NCI-H1436 (cell line): ENCODE measurements at regions not wholly inside any gene's neighbourhood (a gene's known extent, or its start where the extent isn't known, plus 50 kb on each side); places are given as distances from the start of the nearest gene placed in this dataset.

ENCODE experiments used
- DNase-seq: peaks from one replicate; lab custom pipeline; 2025; lab: John Stamatoyannopoulos, UW

DNA sequence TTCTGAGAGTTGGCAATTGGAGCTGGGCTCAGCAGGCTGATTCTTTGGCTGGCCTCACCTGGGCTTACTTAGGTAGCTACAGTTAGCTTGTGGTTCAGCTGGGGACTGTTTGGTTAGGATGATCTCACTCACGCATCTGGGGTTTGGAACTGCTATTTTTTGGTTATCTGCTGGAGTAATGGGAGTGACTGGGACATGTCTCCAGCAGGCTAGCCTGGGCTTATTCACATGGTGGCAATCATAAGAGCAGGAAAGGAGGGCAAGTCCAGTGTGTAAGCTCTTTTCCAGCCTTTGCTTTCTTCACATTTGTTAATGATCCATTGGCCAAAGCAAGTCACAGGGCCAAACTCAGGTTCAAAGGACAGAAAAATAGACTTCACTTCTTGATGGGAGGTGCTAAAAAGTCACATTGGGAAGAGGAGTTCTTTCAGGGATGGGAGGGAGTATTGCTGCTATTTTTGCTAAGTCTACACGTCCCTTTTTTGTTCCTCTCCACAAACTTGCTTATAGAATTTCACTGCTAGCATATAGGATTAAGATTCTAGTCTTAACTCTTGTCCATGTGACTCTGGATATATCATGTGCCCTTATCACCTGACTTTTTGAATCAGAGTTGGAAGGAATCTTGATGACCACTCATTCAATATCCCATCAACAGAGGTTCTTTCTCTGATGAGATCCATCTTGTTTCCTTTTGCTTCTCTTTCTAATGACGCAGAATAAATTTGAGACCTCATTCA lies 174.0 kb downstream of the ZFP36L2 start:
- DNase-seq, result no peak

DNA sequence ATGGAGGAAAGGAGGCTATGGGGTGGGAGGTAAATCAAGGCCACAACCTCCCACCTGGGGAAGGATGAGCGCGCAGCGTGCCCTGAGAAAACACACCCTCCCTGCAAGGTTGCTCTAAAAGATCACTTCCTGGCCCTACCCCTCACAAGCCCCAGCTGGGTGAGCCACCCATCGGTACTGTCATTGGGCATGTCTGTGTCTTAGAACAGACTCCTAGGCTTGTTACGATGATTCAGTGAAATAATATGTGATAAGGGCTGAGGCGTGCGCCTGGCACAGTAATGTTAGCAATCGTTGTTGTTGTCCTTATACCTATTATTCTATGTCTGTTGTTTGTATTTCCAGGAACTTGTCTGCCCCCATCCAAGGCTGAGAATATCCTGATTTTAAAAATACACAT lies 175.1 kb downstream of the ZFP36L2 start:
- DNase-seq, result no peak

- DNase-seq, result no peak
Measured at GRCh38 chr2:43050866-43051265, 175.5 kb downstream of the ZFP36L2 start.

DNA sequence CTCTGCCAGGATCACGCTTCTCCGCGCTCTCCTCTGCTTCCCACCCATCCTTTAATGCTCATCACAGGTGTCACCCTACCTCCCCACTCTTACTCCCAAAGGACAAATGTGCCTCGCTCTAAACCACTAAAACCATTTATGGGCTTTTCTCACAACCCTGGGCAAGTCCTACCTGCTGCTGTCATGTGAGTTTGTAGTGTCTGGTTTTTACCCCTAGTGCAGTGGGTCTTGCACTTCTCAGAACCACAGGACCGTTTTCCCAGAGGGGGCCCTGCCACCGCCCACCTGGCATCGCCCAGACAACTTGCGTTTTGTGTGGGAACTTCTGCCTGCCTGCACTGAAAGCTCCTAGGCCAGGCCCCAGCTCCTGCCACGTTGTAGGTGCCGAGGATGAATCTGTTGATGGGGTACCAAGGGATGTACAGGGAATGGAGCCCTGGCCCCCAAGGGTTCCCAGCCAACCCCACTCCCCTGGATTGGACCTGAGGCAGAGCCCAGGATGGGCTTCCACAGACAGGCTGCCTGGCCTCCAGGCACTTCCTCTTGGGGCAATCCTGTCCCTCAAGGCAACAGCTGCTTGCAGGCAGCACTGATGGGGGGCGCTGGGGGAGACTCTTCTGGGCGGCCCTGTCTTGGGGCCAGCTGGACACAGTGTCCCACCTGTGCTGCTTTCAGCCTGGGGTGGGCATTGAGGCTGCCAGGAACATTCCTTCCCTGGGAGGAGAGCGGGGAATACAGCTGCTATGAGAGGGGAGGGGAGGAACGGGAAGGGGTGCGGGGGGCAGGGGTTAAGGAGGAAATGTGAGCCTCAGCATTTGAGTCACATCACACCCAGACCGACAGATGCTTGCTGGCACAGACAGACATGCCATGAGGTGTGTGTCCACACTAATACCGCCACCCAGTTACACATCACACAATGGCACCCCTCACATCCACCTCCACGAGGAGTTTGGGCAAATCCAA lies 176.3 kb downstream of the ZFP36L2 start:
- no peak for DNase-seq

DNA sequence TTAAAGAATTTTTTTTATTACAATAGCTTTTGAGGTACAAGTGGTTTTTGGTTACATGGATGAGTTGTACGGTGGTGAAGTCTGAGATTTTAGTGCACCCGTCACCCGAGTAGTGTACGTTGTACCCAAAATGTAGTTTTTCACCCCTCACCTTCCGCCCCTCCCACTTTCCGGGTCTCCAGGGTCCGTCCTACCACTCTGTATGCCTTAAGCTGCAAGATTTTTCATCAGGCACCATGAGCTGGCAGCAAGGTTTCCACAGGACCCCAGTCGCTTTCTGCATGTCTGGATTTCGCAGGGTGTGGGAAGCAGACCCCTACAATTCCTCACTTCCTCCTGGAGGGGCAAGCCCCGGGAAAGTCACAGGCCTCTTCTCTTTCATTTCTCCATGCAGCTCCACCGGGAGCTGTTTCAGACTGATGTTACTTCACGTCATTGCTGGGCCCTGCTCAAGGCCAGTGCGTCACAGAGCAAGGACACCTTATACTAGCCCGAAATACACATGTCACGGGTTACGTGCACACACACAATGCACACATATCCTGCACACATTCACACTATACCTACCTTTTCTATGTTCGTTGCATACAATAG lies 179.1 kb downstream of the ZFP36L2 start:
- no peak for DNase-seq

- no peak for DNase-seq
Measured at GRCh38 chr2:43045866-43046265, 180.5 kb downstream of the ZFP36L2 start.

- DNase-seq, result no peak
Measured at GRCh38 chr2:43044093-43044681, 182.2 kb downstream of the ZFP36L2 start.

GRCh38 chr2:43043553-43043870 lies 182.9 kb downstream of the ZFP36L2 start:
- DNase-seq, result no peak

DNA sequence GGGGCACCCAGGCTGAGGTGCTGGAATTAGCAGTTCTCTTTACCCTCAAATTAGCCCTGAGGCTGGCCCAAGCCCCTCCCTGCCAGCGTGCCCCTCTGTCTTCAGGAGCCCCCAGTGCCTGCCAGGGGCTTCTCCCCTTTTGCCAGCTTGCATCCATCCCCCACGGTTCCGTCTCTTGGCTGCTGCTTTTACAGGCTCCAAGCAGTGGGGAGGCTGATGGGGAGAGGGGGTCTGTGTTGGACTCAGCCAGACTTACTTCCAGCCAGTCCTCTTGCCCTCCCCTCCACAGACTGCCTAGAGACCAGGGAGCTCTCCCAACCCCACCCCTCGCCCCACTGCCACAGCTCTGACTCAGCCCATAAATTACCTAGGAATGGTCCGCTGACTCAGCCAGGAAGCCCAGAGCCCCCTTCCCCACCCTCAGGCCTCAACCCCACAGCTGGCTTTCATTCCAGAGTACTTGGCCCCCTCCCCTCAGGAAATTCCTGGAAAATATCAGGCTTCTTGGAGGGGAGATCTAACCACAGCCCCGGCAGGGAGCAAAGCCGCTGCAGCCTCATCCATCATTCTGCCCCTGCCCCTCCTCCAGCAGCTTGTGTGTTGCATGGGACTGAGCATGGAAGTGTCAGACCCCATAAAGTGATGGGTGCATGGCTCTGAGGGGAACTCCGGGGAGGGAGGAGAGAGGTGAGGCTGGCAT lies 184.6 kb downstream of the ZFP36L2 start:
- no peak for DNase-seq

GRCh38 chr2:43041173-43041591 lies 185.2 kb downstream of the ZFP36L2 start:
- DNase-seq, result no peak

- no peak for DNase-seq
Measured at GRCh38 chr2:43040084-43040854, 186.1 kb downstream of the ZFP36L2 start.

- DNase-seq, result no peak
Measured at GRCh38 chr2:43039376-43040080, 186.9 kb downstream of the ZFP36L2 start.

DNA sequence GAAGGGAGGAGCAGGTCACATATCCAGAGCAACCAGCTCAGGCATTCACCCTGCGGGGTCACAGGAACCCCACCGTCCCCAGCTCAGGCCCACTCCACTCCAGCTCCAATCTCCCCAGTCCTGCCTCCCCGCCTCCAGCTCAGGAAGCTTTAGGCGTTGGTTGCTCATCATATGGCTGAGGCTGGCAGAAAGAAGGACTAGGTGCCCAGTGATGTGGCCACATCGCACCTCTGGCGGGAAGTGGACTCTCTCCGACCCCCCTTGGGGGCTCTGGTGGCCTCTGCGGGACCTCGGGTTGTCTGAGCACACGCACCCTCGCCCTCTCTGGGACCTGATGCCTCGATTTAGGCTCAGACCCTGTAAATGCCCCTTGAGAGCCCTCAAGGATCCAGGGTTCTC lies 187.7 kb downstream of the ZFP36L2 start:
- no peak for DNase-seq

DNA sequence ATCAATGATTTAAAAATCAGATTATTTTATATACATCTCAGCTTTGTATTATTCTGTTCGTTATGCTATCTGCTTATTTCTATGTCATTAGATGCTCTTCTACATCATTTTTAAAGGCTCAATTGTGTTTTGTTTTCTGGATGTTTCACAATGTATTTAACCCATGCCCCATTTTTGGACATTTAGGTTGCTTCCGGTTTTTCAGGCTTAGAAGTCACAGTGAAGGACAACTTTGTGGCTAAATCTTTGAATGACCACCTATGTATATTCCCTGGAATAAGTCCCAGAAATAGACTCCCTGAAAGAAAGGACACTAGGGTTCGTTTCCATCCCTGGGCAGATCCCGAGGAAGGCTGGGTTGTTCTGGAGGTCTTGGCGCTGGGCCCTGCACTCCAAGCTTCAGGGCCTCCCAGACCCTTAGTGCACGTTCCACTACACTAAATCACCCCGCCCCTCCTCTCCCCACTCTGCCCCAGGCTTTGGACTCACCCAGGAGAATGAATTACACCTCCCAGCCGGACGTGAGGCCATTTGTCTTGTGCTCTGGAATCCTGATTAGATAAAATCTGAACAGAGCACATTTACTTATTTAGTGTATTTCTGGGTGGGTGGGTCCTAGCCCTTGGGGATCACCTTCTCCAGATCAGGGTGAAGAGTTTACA lies 188.2 kb downstream of the ZFP36L2 start:
- DNase-seq, result no peak

GRCh38 chr2:43035922-43036321 lies 190.5 kb downstream of the ZFP36L2 start:
- DNase-seq, result no peak

DNA sequence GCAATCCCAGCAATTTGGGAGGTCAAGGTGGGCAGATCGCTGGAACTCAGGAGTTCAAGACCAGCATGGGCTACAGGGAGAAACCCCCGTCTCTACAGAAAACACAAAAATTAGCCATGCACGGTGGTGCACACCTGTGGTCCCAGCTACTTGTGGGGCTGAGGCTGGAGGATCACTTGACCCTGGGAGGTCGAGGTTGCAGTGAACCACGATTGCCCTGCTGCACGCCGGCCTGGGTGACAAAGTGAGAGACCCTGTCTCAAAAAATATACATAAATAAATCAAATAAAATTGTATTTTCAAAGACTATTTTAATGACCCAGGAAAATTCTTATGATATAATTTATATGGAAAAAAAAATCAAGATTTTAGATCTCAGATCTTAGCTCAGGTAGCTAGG lies 191.5 kb downstream of the ZFP36L2 start:
- no peak for DNase-seq

DNA sequence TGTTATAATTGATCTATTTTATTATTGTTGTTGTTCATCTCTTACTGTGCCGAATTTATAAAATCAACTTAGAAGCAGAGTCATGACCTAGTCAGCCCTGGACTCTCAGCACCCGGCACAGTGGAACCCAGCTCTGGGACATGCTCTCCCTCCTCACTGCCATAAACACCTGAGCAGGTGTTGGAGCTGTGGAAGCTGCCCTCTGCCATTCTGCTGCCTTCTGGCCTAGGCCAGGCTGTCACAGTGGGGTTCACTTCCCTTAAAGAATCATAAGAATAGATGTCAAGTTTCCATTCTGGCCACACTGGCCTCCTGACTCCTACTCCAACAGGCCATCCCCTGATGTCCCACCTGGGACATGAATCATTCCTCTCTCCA lies 192.2 kb downstream of the ZFP36L2 start:
- DNase-seq, result no peak

GRCh38 chr2:43033466-43034241 lies 192.8 kb downstream of the ZFP36L2 start:
- no peak for DNase-seq

- no peak for DNase-seq
Measured at GRCh38 chr2:43033016-43033270, 193.5 kb downstream of the ZFP36L2 start.
